HG02973 (cell line): ENCODE measurements at regions not wholly inside any gene's neighbourhood (a gene's known extent, or its start where the extent isn't known, plus 50 kb on each side); places are given as distances from the start of the nearest gene placed in this dataset.

Experiments
- ATAC-seq: cut with Tn5 transposase; IDR thresholded peaks from one replicate; pipeline ENCODE4 v1.9.1; 2021; ENCODE audit warnings: moderate library complexity; ENCODE audit not compliant: unreplicated experiment

- ATAC-seq: no peak
These were observed 131.2 kb upstream of the CYP1B1 start for GRCh38 chr2:38207168-38207567.

GRCh38 chr2:38203446-38203810, 127.5 kb upstream of the CYP1B1 start:
- ATAC-seq: no peak

GRCh38 chr2:38202713-38203445, 126.9 kb upstream of the CYP1B1 start:
- no peak for ATAC-seq

GRCh38 chr2:38201784-38202183, 125.8 kb upstream of the CYP1B1 start:
- no peak for ATAC-seq

GRCh38 chr2:38200598-38200997, 124.6 kb upstream of the CYP1B1 start:
- ATAC-seq: no peak

- no peak for ATAC-seq
These were observed 123.2 kb upstream of the CYP1B1 start for GRCh38 chr2:38199127-38199526.

GRCh38 chr2:38194751-38195150, 118.8 kb upstream of the CYP1B1 start:
- ATAC-seq: no peak

GRCh38 chr2:38192976-38193375, 117.0 kb upstream of the CYP1B1 start:
- ATAC-seq: no peak

GRCh38 chr2:38192046-38192445, 116.1 kb upstream of the CYP1B1 start:
- ATAC-seq: no peak

GRCh38 chr2:38191516-38191915, 115.6 kb upstream of the CYP1B1 start:
- ATAC-seq: no peak

- ATAC-seq: no peak
These were observed 114.7 kb upstream of the CYP1B1 start for GRCh38 chr2:38190542-38191218.

GRCh38 chr2:38187541-38188011, 111.6 kb upstream of the CYP1B1 start:
- no peak for ATAC-seq

- peak; percentile 82 for ATAC-seq
These were observed 109.1 kb upstream of the CYP1B1 start for GRCh38 chr2:38185012-38185491.

GRCh38 chr2:38182492-38183003, 106.6 kb upstream of the CYP1B1 start:
- no peak for ATAC-seq

GRCh38 chr2:38181806-38182491, 106.0 kb upstream of the CYP1B1 start:
- ATAC-seq: no peak

GRCh38 chr2:38180754-38181153, 104.8 kb upstream of the CYP1B1 start:
- no peak for ATAC-seq

GRCh38 chr2:38178556-38179419, 102.8 kb upstream of the CYP1B1 start:
- peak; percentile 80 for ATAC-seq

GRCh38 chr2:38178119-38178518, 102.2 kb upstream of the CYP1B1 start:
- no peak for ATAC-seq

GRCh38 chr2:38176619-38177021, 100.7 kb upstream of the CYP1B1 start:
- no peak for ATAC-seq

- no peak for ATAC-seq
These were observed 98.9 kb upstream of the CYP1B1 start for GRCh38 chr2:38174646-38175423.
